GM19452 (cell line): ENCODE measurements at regions not wholly inside any gene's neighbourhood (a gene's known extent, or its start where the extent isn't known, plus 50 kb on each side); places are given as distances from the start of the nearest gene placed in this dataset.
A peak's percentile ranks its signal among the peaks of the same experiment; 100 is the strongest.

Source experiments
- ATAC-seq: cut with Tn5 transposase; IDR thresholded peaks from one replicate; pipeline ENCODE4 v1.9.1; 2021; ENCODE audit not compliant: unreplicated experiment

DNA sequence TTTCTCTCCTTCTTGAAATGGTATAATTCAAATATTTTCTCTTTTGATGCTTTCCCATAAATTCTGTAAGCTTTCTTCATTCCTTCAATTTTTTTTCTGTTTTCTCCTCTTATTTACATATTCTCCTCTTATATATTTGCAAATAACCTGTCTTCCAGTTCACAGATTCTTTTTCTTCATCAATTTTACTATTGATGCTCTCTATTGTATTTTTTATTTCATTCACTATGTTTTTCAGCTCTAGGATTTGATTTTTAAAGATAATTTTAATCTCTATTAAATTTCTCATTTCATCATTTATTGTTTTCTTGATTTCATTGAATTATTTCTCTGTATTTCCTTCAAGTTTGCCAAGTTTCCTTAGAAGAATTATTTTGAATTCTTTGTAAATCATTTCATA lies 54.0 kb upstream of the PRPS1L1 start:
- ATAC-seq, result no peak

DNA sequence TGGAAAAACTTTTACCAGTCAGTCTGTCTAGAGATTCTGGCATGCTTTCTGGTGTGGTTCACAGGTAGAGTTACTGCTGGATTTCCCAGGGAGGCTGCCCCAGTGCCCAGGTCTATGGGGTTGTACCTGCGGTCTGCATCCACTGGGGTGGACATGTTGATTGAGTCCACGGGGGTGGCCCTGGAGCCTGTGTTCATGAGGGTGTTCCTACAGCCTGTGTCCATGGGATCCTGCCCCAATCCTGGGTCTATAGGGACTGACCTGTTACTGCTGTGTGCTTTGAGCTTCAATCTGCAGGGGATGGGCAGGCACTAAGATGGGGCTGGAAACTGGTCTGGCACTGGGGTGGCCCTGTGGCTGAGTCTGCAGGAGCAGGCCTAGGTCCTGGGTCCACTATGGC lies 54.5 kb upstream of the PRPS1L1 start:
- ATAC-seq, result no peak

DNA sequence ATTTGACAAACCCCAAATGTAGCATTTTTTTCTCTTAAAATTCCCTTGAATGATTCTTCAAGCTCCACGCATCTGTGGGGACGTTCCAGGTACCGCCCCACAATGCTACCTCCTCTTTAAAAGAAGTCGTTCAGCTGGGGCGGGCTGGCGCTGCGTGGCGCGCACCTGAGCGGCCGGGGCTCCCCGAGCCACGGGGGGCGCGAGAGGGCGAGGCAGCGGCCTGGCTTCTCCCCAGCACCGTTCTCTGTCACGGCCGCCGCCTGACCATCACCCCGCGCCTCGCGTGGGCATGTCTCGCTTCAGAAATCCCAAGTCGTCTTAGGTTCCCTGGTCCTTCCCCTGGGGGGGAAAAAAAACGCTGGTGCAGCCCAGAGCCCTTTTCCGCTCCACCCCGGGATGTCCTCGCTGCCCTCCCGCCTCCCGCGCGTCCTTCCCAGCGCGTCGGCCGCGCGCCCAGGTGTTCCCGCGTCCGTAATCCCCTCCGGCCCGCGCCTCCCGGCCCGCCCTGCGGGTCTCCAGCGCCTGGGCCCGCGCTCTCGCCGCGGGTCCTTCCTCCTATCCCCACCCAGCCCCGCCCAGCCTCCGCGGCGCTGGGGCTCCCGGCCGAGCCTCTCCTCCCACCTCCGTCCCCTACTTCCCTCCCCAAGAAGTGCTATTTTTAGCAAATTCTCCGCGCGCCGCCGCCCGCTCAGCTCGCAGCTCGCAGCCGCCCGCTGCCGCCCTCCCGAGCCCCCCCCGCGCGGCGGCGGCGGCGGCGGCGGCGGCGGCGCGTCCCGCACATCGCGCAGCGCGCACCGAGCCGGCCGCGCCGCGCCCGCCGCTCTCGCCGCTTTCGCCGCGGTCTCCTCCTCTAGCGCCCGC lies 58.7 kb upstream of the PRPS1L1 start:
- peak; percentile 59 for ATAC-seq

DNA sequence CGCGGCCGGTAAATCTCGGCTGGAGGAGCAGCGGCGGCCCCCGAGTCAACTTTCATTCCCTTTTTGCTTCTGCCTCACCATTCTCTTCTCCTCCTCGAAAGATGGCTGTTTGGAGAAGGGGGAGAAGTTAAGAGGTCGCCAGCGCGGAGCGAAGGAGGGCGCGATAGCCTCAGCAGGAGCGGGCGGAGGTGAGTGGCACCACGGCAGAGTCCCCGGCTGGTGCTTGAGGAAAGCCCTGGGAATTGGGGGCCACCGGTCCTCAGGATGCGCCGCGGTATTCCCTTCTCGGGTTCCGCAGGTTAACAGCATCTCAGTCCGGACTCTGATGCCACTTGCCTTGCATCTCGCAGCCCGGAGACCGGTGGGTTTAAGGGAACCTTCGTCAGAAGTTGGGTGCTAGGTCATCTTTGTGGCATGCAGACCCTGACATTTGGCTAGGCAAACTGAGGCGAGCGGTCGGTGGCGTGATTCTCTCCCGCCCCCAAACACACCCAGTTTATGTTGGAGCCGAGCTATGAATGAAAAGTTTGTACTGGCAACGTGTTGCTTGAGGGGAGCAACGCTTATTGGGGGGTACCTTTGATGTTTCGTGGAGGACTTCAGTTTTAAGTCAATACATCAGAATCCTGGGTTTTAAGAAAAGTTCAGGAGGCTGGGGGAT lies 59.5 kb upstream of the PRPS1L1 start:
- ATAC-seq, result no peak

DNA sequence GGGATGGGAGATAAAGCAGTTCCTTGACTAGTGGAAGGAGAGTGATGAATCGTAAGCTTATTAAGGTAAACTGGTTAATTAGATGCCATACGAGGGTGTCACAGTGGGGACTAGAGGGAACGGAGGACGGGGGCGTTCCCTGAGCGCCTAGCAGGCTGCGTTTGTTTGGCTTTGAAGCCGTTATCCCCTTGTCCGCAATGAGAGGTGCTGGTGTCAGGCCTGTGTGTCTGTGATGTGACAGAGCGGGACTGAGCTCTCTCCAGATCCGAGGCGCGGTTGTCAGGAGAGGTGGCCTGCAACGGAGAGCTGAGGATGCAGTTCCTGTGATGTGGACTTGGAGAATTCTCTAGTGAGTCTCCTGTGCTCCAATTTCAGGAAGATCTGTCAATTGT lies 60.0 kb upstream of the PRPS1L1 start:
- ATAC-seq, result no peak

DNA sequence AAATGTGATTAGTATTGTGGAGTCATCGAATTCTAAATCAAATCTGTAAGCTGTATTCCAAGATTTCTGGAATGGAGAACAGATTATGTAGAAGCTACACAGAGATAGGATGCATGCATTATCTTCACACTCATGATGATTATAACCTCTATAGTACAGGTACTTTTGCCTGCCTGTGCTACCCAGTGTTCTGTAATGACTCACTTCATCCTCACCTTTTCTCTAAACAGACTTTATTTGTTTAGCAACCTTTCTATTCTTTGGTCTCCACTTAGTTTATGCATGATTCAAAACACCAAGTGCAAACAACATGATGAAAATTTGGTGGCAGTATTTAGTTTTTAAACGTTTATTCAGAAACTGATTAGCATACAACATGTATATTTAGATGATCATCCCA lies 68.4 kb upstream of the PRPS1L1 start:
- ATAC-seq, result no peak

DNA sequence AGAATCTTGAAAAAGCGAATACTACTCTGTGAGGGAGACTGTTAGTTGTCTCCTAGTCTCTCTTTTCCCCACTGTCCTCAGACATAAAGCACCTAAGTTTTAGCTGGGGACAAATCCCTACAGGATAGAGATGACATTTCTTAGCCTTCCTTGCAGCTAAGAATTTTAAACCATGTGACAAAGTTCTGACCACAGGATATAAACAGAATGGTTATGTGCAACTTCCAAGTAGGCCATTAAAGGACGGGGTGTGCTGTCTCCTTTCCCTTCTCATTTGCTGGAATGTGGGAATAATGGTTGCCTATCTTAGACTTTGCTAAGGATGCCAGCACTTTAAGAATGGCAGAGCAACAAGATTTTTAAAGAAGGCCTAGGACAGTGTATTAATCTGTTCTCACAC lies 74.9 kb upstream of the PRPS1L1 start:
- no peak for ATAC-seq

DNA sequence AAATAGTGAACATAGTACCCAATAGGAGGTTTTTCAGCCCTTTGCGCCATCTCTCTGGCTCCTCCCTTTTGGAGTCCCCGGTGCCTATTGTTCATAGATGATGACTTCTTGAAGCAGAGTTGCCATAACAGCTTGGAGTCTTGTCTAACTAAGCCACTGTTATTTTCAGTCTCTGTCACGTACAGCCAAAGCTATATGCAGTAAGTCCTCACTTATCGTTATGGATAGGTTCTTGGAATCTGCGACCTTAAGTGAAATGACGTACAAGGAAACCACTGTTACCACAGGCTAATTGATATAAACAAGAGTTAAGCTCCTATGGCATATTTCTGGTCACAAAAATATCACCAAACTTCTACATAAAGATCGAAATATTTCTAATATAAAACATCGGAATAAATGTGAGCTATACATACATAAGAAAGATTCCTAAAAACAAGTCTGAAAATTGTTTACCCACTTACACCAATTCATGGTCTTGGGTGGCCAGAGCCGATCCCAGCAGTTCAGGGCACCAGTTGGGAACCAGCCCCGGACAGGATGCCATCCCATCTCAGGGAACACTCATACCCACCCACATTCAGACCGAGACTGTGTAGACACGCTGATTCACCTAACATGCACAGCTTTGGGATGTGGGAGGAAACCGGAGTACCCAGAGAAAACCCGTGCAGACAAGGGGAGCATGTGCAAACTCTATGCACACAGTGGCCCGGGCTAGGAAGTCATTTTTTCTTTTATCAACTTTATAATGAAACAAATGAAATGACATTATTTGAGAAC lies 76.0 kb upstream of the PRPS1L1 start:
- no peak for ATAC-seq

DNA sequence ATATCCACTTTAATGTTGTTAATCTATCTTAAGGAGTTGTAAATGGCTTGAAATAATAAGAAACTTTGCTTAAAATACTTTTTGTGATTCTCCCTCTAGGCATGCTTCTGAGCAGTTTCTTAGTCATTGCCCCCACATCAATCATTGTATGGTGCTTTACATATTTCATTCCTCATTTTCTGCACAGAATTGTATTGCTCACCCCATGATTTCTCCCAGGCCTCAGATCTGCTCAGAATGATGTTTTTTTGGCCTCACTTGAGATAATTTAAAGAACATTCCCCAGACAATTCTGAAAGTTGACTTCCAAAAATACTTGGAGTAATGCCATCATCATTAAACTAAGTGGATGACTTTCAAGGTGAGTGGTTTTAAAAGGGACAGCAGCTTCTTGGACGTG lies 82.1 kb upstream of the PRPS1L1 start:
- no peak for ATAC-seq

DNA sequence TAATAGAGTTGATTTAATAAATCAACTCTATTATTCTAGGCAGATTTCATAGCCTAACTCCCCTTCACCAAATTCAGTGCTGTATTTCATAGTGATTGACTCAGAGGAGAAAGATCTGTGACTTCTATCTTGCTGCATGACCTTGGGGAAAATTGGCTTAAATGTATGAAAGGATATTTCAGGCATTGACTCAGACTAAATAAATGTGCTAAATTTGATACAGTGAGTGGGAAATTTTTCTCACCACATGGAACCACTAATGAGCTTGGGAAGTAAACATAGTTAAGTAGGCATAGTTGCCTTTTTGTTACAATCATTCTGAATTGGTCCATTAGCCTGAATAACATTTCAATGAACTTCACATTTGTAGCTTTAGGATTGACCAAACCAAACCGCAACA lies 89.0 kb upstream of the PRPS1L1 start:
- ATAC-seq, result no peak

DNA sequence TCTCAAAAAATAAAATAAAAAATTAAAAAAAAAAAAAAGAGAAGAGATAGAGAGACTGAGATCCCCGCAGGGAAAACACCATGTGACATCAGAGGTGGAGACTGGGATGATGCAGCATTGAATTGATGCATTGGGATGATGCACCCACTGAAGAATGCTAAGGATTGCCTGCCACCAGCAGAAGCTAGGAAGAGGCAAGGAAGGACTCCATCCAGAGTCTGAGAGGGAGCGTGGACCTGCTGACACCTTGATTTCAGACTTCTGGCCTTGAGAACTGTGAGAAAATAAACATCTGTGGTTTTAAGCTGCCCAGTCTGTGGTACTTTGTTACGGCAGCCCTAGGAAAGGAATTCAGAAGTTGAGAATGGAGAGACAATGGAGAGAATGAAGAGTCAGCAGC lies 89.8 kb upstream of the PRPS1L1 start:
- no peak for ATAC-seq

DNA sequence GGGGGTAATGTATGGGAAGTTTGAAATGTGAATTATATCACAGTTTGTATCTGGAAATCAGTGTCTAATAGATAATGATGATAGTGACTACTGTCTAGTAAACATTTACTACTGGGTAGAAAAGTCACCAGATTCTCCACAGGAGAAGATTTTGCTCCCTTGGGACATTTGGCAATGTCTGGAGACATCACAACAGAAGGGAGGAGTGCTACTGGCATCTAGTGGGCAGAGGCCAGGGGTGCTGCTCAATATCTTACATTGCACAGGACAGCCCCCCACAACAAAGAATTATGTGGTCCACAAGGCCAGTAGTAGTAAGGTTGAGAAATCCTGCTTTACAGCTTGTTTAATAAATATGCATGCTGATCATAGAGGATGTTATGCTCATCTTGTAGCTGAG lies 92.3 kb upstream of the PRPS1L1 start:
- no peak for ATAC-seq

DNA sequence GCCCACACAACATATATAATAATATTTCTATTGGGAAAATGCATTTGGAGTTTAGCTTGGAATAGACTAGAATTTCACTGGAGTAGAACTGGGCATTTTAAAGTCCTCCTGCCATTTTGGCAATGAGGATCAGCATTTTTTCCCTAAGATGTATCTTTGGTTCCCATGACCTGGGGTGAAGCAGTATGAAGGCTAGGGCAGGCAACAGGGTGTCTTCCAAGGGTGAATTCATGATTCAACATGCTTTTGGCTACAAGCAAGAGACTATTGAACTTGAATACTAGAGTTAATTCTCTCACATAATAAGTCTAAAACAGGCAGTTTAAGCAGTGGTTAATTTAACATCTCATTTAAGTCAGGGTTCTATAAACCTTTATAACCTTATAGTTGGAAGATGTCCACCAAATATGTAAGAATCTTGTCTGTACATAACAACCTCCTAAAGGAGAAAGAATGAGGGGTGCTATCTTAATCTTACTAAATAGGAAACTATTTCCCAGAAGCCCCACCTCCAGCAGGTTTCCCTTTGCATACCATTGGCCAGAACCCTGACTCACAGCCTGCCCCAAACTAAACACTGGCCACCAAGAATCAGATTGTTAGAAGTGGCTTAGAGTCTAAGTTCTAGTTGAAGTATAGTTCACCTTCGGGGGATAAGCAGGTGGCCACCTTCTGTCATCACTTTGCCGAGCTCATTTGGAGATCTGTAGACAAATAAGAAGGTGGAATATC lies 96.0 kb upstream of the PRPS1L1 start:
- no peak for ATAC-seq

DNA sequence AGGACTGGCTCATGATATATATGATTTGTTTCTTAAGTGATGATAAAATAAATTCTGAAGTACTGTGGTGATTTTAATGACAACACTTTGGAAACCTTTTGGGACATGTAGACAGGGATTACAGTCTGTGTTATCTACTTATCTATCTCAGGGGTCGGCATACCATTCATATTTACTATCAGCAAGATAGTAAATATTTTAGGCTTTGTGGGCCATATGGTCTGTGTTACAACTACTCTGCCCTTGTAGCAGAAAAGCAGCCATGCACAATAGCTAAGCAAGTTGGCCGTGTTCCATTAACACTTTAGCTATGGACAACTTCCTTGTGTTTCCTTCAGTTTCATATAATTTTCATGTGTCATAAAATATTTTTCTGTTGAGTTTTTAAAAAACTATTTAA lies 97.8 kb upstream of the PRPS1L1 start:
- ATAC-seq, result no peak

DNA sequence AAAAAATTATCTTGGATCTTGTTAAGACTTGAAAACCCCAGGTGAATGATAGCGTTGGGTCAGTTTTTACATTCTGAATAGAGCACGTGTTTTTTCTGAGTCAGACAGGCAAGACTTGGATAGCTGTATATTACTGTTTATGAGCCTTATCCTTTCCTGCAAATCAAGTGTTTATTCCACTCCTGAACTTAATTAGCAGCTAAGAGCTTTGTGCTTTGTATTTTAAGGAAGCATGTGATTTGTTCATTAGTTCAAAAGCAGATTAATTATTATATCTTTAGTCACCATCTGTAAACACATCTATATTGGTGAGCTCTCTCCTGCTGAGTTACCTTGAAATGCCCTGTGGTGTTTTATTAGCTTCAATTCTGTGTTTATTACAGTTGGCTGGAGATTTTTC lies 98.6 kb upstream of the PRPS1L1 start:
- ATAC-seq, result no peak

DNA sequence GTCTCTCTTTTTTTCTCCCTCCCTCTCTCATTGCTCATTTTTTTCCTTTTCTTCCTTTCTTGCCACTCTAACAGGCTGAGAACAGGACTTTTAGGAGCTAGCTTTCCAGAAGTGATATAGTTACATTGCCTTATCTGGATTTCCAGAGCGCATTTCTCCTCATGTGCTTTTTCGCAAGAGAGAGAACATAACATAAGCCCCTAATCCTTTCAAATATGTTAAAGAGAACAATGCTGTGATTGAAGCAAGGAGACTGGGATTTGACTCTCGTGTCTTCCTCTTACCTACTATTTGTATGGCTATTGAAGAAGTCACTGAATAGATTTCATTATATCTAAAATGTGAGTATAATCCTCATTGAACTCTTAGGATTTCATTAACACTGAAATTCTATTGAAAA lies 101.2 kb upstream of the PRPS1L1 start:
- ATAC-seq, result no peak

DNA sequence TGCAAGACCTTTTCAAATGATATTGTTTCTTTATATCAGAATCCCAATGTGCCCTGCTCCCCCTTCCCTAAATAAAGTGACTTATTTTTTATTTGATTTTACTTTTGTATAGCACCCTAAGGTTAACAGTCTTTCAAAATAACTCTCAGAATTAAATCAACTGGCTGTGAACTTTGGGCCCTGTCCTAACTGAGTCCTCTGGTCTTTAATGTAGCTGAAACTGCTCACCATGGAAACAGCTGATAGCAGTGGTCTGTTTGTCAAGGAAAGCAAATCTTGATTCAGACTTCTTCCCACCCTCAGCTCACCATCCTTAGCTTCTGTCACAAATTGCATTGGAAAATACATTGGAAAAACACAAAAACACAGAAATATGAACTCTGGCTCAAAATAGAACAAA lies 105.2 kb upstream of the PRPS1L1 start:
- ATAC-seq, result no peak

DNA sequence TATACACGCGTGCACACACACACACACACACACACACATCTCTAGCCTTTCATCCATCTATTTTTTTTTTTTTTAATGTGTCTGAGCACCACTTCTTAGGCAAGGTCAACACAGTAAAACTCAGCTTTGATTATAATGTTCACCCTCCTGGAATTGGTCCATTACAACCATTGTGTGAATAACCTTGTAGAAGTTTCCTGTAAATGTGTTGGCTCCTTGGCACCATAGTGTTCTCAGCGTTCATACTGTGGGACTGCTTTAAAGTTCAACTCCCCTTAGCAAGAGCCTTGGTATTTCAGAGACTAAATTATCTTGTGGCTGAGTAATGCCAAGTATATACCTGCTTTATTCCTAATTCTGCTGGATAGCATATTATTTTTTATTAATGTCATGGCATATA lies 106.3 kb upstream of the PRPS1L1 start:
- ATAC-seq, result no peak

DNA sequence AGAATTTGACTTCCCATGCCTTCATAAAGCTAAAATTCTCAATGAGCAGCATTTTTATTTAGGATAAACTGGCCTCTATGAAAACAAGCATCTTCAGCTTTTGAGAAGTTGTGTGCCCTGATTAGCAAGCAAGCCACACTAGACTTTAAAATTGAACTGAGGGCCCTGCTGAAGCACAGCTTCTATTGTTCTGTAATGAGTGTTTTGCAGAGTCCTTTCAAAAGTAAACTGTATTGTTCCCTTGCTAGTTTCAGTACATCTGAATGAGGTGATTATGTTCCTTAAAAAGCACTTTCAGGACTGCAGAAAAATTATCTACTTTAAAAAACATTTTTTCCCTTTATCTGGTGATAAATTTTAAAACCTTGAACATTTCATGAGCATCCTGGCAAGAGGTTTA lies 113.3 kb upstream of the PRPS1L1 start:
- no peak for ATAC-seq

DNA sequence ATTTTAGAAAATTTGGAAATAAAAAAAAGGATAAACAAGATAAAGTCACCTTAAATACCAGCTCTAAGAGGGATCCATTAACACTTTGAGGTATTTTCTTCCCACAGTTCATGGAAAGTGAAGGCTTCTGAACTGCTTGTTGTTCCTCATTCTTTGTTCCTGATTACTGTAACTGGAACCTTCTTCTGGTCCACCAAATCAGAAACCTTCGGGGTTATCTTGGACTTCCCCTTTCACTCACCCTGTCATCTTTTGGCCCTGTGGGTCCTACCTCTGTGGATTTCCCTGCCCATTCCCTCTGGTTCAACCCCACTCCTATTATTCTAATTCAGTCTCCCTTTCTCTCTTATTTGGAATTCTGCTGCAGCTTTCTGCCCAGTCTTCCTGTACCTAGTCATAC lies 116.5 kb upstream of the PRPS1L1 start:
- ATAC-seq, result no peak

DNA sequence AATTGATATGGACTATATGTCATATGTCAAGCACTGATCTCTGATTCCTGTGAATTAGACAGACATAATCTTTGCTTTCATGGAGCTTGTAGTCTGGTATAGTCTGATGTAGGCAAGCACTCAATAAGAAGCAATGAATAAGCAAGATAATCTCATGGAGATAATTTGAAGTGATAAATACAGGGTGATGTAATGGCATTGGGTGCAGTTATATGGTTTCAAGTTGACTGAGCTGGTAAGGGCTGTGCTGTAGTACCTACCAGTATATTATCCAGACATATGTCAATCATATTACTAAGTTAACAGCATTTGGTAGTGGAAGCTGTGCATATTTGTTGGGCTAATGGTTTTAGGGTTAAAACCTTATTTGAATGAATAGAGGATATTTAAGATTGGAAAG lies 117.5 kb upstream of the PRPS1L1 start:
- ATAC-seq, result no peak
